Gastroesophageal sphincter (tissue), 4 donors: ENCODE measurements at regions not wholly inside any gene's neighbourhood (a gene's known extent, or its start where the extent isn't known, plus 50 kb on each side); places are given as distances from the start of the nearest gene placed in this dataset.

Experiments
- ATAC-seq: fragments of 150-250 bp; one replicate; pipeline ENCODE4 v1.9.1; 2016; ENCODE audit warnings: mild to moderate bottlenecking, moderate library complexity
- H3K27ac ChIP-seq, 4 donors: fragments of 200-600 bp; sonication (generic) in 3 of 4; 1 replicate in 3 of 4; 2 replicates in 1 of 4; pipeline ENCODE4 v1.5.1; 2016 to 2019
- H3K27me3 ChIP-seq: fragments of 200-600 bp; sonication (generic); one replicate; pipeline ENCODE4 v1.5.1; 2019
- H3K36me3 ChIP-seq, 2 donors: fragments of 200-600 bp; sonication (generic); one replicate each; pipeline ENCODE4 v1.5.1; 2019; ENCODE audit warnings: control low read depth in 1 of 2
- H3K4me1 ChIP-seq, 3 donors: fragments of 200-600 bp; sonication (generic); 1 replicate in 2 of 3; 2 replicates in 1 of 3; pipeline ENCODE4 v1.5.1; 2016 to 2019; ENCODE audit warnings: control low read depth in 2 of 3
- H3K4me3 ChIP-seq, 2 donors: fragments of 200-600 bp; sonication (generic); one replicate each; pipeline ENCODE4 v1.5.1; 2019; ENCODE audit warnings: mild to moderate bottlenecking in 1 of 2, moderate library complexity in 1 of 2
- H3K9me3 ChIP-seq, 3 donors: fragments of 200-600 bp; sonication (generic); one replicate each; pipeline ENCODE4 v1.5.1; 2017 to 2019; ENCODE audit warnings: control low read depth in 2 of 3
- CTCF ChIP-seq, 4 experiments: fragments of 200-600 bp in 2 of 4; fragments of 450-650 bp in 2 of 4; sonication (generic) in 1 of 4; IDR thresholded peaks; one replicate each; pipeline ENCODE4 v1.5.1; 2017 to 2019; ENCODE audit warnings: antibody characterized with exemption in 4 of 4, mild to moderate bottlenecking in 2 of 4, moderate library complexity in 2 of 4
- EP300 ChIP-seq: sonication (generic); formaldehyde crosslinking; IDR thresholded peaks from one replicate; pipeline ENCODE4 v1.6.1; 2017; ENCODE audit warnings: antibody characterized with exemption, mild to moderate bottlenecking
- POLR2A ChIP-seq, 2 donors: fragments of 450-650 bp; IDR thresholded peaks; one replicate each; pipeline ENCODE4 v1.6.1; 2017; ENCODE audit warnings: antibody characterized with exemption in 2 of 2, mild to moderate bottlenecking in 2 of 2, moderate library complexity in 1 of 2
- POLR2AphosphoS5 ChIP-seq: sonication (generic); formaldehyde crosslinking; IDR thresholded peaks from one replicate; pipeline ENCODE4 v1.6.1; 2017; ENCODE audit warnings: antibody characterized with exemption
- WGBS, 2 donors: methylation state at CpG; one replicate each; pipeline ENCODE4 v1.1.5; 2018; ENCODE audit warnings: low coverage in 1 of 2; 5-methylcytosine and 5-hydroxymethylcytosine counted together

GRCh38 chr3:193828477-193828876 is 235.5 kb downstream of the OPA1 start:
- H3K36me3 ChIP-seq = no peaks in the 10 kb centered on the region
- TF ChIP-seq CTCF (IDR thresholded peaks at IDR 0.05) (no peak), POLR2AphosphoS5 (no peak), POLR2A (IDR thresholded peaks at IDR 0.05) (no peak), EP300 (no peak)
- ATAC-seq = no peak
- H3K4me3 ChIP-seq = no peak overlapping the region
- no peaks in the 10 kb centered on the region for H3K9me3 ChIP-seq
- no peak overlapping the region for H3K27ac ChIP-seq
- no peaks in the 10 kb centered on the region for H3K27me3 ChIP-seq
- WGBS, 2 donors = 93 to 100% methylated on average over 4 to 5 of the region's 6 CpGs
- peaks cover 0 to 5% (median 0%) of the 10 kb centered on the region in 3 donors for H3K4me1 ChIP-seq

GRCh38 chr3:193829781-193830180 is 236.8 kb downstream of the OPA1 start:
- Histone ChIP-seq H3K9me3 (no peaks in the 10 kb centered on the region), H3K4me3 (no peak overlapping the region), H3K4me1 (peaks cover 0 to 5% (median 0%) of the 10 kb centered on the region in 3 donors), H3K27ac (no peak overlapping the region), H3K27me3 (no peaks in the 10 kb centered on the region), H3K36me3 (no peaks in the 10 kb centered on the region)
- no peak for TF ChIP-seq EP300
- no peak for TF ChIP-seq POLR2A (IDR thresholded peaks at IDR 0.05)
- TF ChIP-seq POLR2AphosphoS5 = no peak
- no peak for TF ChIP-seq CTCF (IDR thresholded peaks at IDR 0.05)
- 52 to 76% methylated on average over 2 to 4 of the region's 5 CpGs for WGBS, 2 donors
- ATAC-seq = no peak

GRCh38 chr3:193830791-193831191 is 237.8 kb downstream of the OPA1 start:
- H3K27ac ChIP-seq = no peak overlapping the region
- ATAC-seq = no peak
- WGBS, 2 donors = 97 to 100% methylated on average over 2 to 6 of the region's 8 CpGs
- H3K4me1 ChIP-seq = peaks cover 0 to 5% (median 0%) of the 10 kb centered on the region in 3 donors
- H3K9me3 ChIP-seq = no peaks in the 10 kb centered on the region
- no peak overlapping the region for H3K4me3 ChIP-seq
- H3K27me3 ChIP-seq = no peaks in the 10 kb centered on the region
- TF ChIP-seq POLR2AphosphoS5 = no peak
- no peak for TF ChIP-seq EP300
- no peak for TF ChIP-seq CTCF (IDR thresholded peaks at IDR 0.05)
- TF ChIP-seq POLR2A (IDR thresholded peaks at IDR 0.05) = no peak
- no peaks in the 10 kb centered on the region for H3K36me3 ChIP-seq

GRCh38 chr3:193831495-193832455 is 238.8 kb downstream of the OPA1 start:
- Histone ChIP-seq H3K4me1 (peaks cover 0 to 5% (median 0%) of the 10 kb centered on the region in 3 donors), H3K36me3 (no peaks in the 10 kb centered on the region), H3K27me3 (no peaks in the 10 kb centered on the region), H3K27ac (no peak overlapping the region), H3K4me3 (no peak overlapping the region), H3K9me3 (no peaks in the 10 kb centered on the region)
- WGBS, 2 donors = 81 to 100% methylated on average over 5 to 9 of the region's 24 CpGs
- ATAC-seq = no peak
- TF ChIP-seq CTCF (IDR thresholded peaks at IDR 0.05) = no peak
- TF ChIP-seq EP300 = no peak
- TF ChIP-seq POLR2AphosphoS5 = no peak
- no peak for TF ChIP-seq POLR2A (IDR thresholded peaks at IDR 0.05)
